DOHH2 (cell line): ENCODE measurements at regions not wholly inside any gene's neighbourhood (a gene's known extent, or its start where the extent isn't known, plus 50 kb on each side); places are given as distances from the start of the nearest gene placed in this dataset.

Source experiments
- CTCF ChIP-seq: fragments of 200-600 bp; sonication (generic); IDR thresholded peaks from one replicate; pipeline ENCODE4 v1.5.1; 2014; ENCODE audit warnings: antibody characterized with exemption, mild to moderate bottlenecking, low read depth, low read length; ENCODE audit not compliant: poor library complexity, severe bottlenecking
- EZH2phosphoT487 ChIP-seq: fragments of 200-600 bp; sonication (generic); IDR thresholded peaks from 2 replicates; pipeline ENCODE4 v1.6.1; 2017; ENCODE audit warnings: borderline replicate concordance, mild to moderate bottlenecking, antibody characterized with exemption, low read length, moderate library complexity, mixed read lengths

- TF ChIP-seq CTCF (no peak), EZH2phosphoT487 (no peak)
Observed at GRCh38 chr9:106737516-106737915, 125.5 kb upstream of the ZNF462 start.
